Esophagus squamous epithelium (tissue), 5 donors: ENCODE measurements at regions not wholly inside any gene's neighbourhood (a gene's known extent, or its start where the extent isn't known, plus 50 kb on each side); places are given as distances from the start of the nearest gene placed in this dataset.

Experiments
- DNase-seq: peaks from one replicate; lab custom pipeline; 2025; lab: John Stamatoyannopoulos, UW
- H3K27ac ChIP-seq, 4 donors: fragments of 200-600 bp; sonication (generic); one replicate each; pipeline ENCODE4 v1.5.1; 2016 to 2019; ENCODE audit warnings: mild to moderate bottlenecking in 1 of 4
- H3K27me3 ChIP-seq, 4 donors: fragments of 200-600 bp; sonication (generic); 1 replicate in 3 of 4; 2 replicates in 1 of 4; pipeline versions ENCODE4 v1.5.1 to v1.6.0; 2017 to 2021; ENCODE audit warnings: antibody characterized with exemption in 1 of 4
- H3K36me3 ChIP-seq, 3 donors: fragments of 200-600 bp; sonication (generic); one replicate each; pipeline ENCODE4 v1.5.1; 2016 to 2019
- H3K4me1 ChIP-seq, 3 donors: fragments of 200-600 bp; sonication (generic); one replicate each; pipeline ENCODE4 v1.5.1; 2017 to 2019
- H3K4me3 ChIP-seq, 4 donors: fragments of 200-600 bp; sonication (generic); 1 replicate in 3 of 4; 2 replicates in 1 of 4; pipeline ENCODE4 v1.5.1; 2016 to 2019; ENCODE audit warnings: mild to moderate bottlenecking in 2 of 4, moderate library complexity in 1 of 4
- H3K9me3 ChIP-seq, 3 donors: fragments of 200-600 bp; sonication (generic); one replicate each; pipeline ENCODE4 v1.5.1; 2016 to 2019
- CTCF ChIP-seq, 6 experiments: fragments of 450-650 bp in 4 of 6; fragments of 200-600 bp in 2 of 6; sonication (generic) in 2 of 6; IDR thresholded peaks; one replicate each; pipeline ENCODE4 v1.5.1; 2016 to 2019; ENCODE audit warnings: antibody characterized with exemption in 6 of 6, mild to moderate bottlenecking in 4 of 6, moderate library complexity in 4 of 6
- POLR2A ChIP-seq, 4 donors: fragments of 450-650 bp; IDR thresholded peaks; one replicate each; pipeline ENCODE4 v1.6.1; 2017; ENCODE audit warnings: antibody characterized with exemption in 4 of 4, mild to moderate bottlenecking in 4 of 4, moderate library complexity in 3 of 4
- WGBS, 2 donors: methylation state at CpG; one replicate each; pipeline ENCODE4 v1.1.5; 2018; 5-methylcytosine and 5-hydroxymethylcytosine counted together
- intact Hi-C: fragments of 100-400 bp; cut with DNase I; formaldehyde crosslinking; loops from one replicate; pipeline ENCODE4 v1.15.0; 2022
- donor health status: DM: yes; HTN: yes; CAD: no.

GRCh38 chr18:39506581-39507330 is 1941.2 kb upstream of the CELF4 start:
- Histone ChIP-seq H3K27ac (no peak overlapping the region), H3K36me3 (no peaks in the 10 kb centered on the region), H3K9me3 (no peaks in the 10 kb centered on the region), H3K4me3 (no peak overlapping the region), H3K4me1 (no peaks in the 10 kb centered on the region), H3K27me3 (no peaks in the 10 kb centered on the region)
- intact Hi-C loops: no loop called here
- TF ChIP-seq CTCF (IDR thresholded peaks at IDR 0.05) (no peak), POLR2A (IDR thresholded peaks at IDR 0.05) (no peak)
- DNase-seq: no peak
- WGBS, 2 donors: 63 to 72% methylated on average over 5 of the region's 5 CpGs

- TF ChIP-seq POLR2A (IDR thresholded peaks at IDR 0.05): no peak
- no peak for TF ChIP-seq CTCF (IDR thresholded peaks at IDR 0.05)
- WGBS, 2 donors: 65 to 77% methylated on average over 3 of the region's 3 CpGs
- intact Hi-C loops: no loop called here
These were observed 1934.7 kb upstream of the CELF4 start for GRCh38 chr18:39500306-39500705.

GRCh38 chr18:39497821-39498220 is 1932.2 kb upstream of the CELF4 start:
- DNase-seq: no peak
- Histone ChIP-seq H3K36me3 (no peaks in the 10 kb centered on the region), H3K27ac (no peak overlapping the region), H3K4me1 (no peaks in the 10 kb centered on the region), H3K4me3 (no peak overlapping the region), H3K27me3 (no peaks in the 10 kb centered on the region), H3K9me3 (no peaks in the 10 kb centered on the region)
- TF ChIP-seq POLR2A (IDR thresholded peaks at IDR 0.05): no peak
- intact Hi-C loops: no loop called here

More at GRCh38 chr18:39500306-39500705, 1934.7 kb upstream of the CELF4 start:
- H3K36me3 ChIP-seq: no peaks in the 10 kb centered on the region
- no peaks in the 10 kb centered on the region for H3K4me1 ChIP-seq
- H3K27me3 ChIP-seq: no peaks in the 10 kb centered on the region
- DNase-seq: no peak
- no peak overlapping the region for H3K4me3 ChIP-seq
- H3K9me3 ChIP-seq: no peaks in the 10 kb centered on the region
- no peak overlapping the region for H3K27ac ChIP-seq

- no peak overlapping the region for H3K4me3 ChIP-seq
- TF ChIP-seq POLR2A (IDR thresholded peaks at IDR 0.05) (no peak), CTCF (IDR thresholded peaks at IDR 0.05) (no peak)
- H3K4me1 ChIP-seq: no peaks in the 10 kb centered on the region
- DNase-seq: no peak
- no peaks in the 10 kb centered on the region for H3K9me3 ChIP-seq
- H3K27me3 ChIP-seq: no peaks in the 10 kb centered on the region
- WGBS, 2 donors: 72 to 83% methylated on average over 4 of the region's 4 CpGs
- no peak overlapping the region for H3K27ac ChIP-seq
- intact Hi-C loops: no loop called here
- no peaks in the 10 kb centered on the region for H3K36me3 ChIP-seq
These were observed 1931.4 kb upstream of the CELF4 start for GRCh38 chr18:39496986-39497385.

- H3K4me3 ChIP-seq: no peak overlapping the region
- 85 to 88% methylated on average over 3 of the region's 3 CpGs for WGBS, 2 donors
- TF ChIP-seq CTCF (IDR thresholded peaks at IDR 0.05) (no peak), POLR2A (IDR thresholded peaks at IDR 0.05) (no peak)
- H3K4me1 ChIP-seq: no peaks in the 10 kb centered on the region
- no peak for DNase-seq
- H3K9me3 ChIP-seq: no peaks in the 10 kb centered on the region
- no peaks in the 10 kb centered on the region for H3K36me3 ChIP-seq
- H3K27me3 ChIP-seq: no peaks in the 10 kb centered on the region
- intact Hi-C loops: no loop called here
- no peak overlapping the region for H3K27ac ChIP-seq
These were observed 1928.8 kb upstream of the CELF4 start for GRCh38 chr18:39494211-39494896.
